ENCODE measurements at regions not wholly inside any gene's neighbourhood (a gene's known extent, or its start where the extent isn't known, plus 50 kb on each side); places are given as distances from the start of the nearest gene placed in this dataset.
A peak's percentile ranks its signal among the peaks of the same experiment; 100 is the strongest.

DNA sequence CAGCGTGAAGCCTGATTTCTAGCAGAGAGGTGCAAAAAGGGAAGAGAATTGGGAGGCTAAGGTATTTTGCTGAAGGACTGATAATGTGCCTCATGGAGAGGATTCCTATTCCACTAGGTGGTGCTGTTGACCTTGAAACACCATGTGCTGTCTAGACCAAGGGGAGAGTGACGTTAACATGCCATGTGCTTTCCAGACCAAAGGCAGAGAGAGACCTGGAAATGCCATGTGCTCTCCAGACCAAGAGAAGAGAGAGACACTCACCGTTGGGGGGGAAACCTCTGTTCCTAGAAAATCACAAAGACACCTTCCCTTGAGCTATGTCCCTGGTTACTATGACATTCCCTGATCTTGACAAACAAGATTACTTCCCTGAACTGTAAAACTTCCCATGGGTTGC lies 286.0 kb upstream of the TUSC1 start:
- Histone ChIP-seq H3K27me3 (replicated peaks in 1 of 4; ENCODE audit: control insufficient read depth in 3 of 4, extremely low read depth in 1 of 4, insufficient read depth in 3 of 4, low read length in 3 of 4) (peaks cover 0 to 8% (median 4%) of the 10 kb centered on the region in 4 experiments; a peak in 5 of 7 replicates), H4K5ac (ENCODE audit: insufficient read length, low read depth, low read length) (no peak overlapping the region), H3K56ac (replicated peaks; ENCODE audit: insufficient read length, low read depth, low read length) (no peak overlapping the region), H3K23me2 (ENCODE audit: low read depth, low read length) (peaks cover 2% of the 10 kb centered on the region; the same call in 1 of the 2 replicates), H3K4me3 (ENCODE audit: extremely low read depth in 1 of 4, insufficient read depth in 2 of 4, low read depth in 3 of 4, low read length in 4 of 4) (no peak overlapping the region), H4K8ac (ENCODE audit: extremely low read depth, insufficient read depth, low read length) (no peak overlapping the region), H3K36me3 (ENCODE audit: control insufficient read depth in 2 of 4, insufficient read depth in 4 of 4, low read length in 3 of 4) (peaks cover 0 to 5% (median 0%) of the 10 kb centered on the region in 4 experiments; a peak in 1 of 8 replicates), H2BK20ac (ENCODE audit: low read length) (no peak overlapping the region), H3K23ac (ENCODE audit: insufficient read length) (no peak overlapping the region), H2AK5ac (ENCODE audit: low read depth, low read length) (no peak overlapping the region), H3K14ac (ENCODE audit: insufficient read length) (no peak overlapping the region), H3K9me3 (ENCODE audit: insufficient read depth in 2 of 2, low read depth in 1 of 2, low read length in 1 of 2) (peaks cover 7 to 11% of the 10 kb centered on the region in 2 experiments; a peak in 2 of 4 replicates), H3K4ac (replicated peaks; ENCODE audit: insufficient read length, low read depth, low read length) (no peak overlapping the region), H3K18ac (ENCODE audit: extremely low read depth, low read length) (no peak overlapping the region), H2AFZ (ENCODE audit: low read length) (no peak overlapping the region; the same call in 1 of the 2 replicates), H2BK12ac (ENCODE audit: low read depth, low read length) (no peak overlapping the region), H4K20me1 (replicated peaks in 1 of 2; ENCODE audit: control insufficient read depth in 1 of 2, insufficient read depth in 2 of 2, low read length in 2 of 2) (no peaks in the 10 kb centered on the region), H2BK120ac (replicated peaks; ENCODE audit: low read depth, low read length) (no peak overlapping the region), H3K4me1 (replicated peaks in 1 of 4; ENCODE audit: control insufficient read depth in 3 of 4, insufficient read depth in 4 of 4, low read length in 3 of 4) (no peaks in the 10 kb centered on the region), H2BK5ac (ENCODE audit: low read depth, low read length) (no peak overlapping the region), H3K4me2 (ENCODE audit: insufficient read depth in 1 of 2, low read depth in 2 of 2, low read length in 2 of 2) (no peak overlapping the region), H3K79me1 (ENCODE audit: low read depth, low read length) (no peaks in the 10 kb centered on the region), H4K91ac (replicated peaks; ENCODE audit: insufficient read length, low read length) (no peak overlapping the region), H3K27ac (ENCODE audit: low read depth, low read length) (no peak overlapping the region), H2BK15ac (ENCODE audit: low read length) (no peak overlapping the region), H3K9ac (replicated peaks in 1 of 4; ENCODE audit: extremely low read depth in 1 of 4, low read depth in 3 of 4, low read length in 3 of 4) (no peak overlapping the region), H3K79me2 (ENCODE audit: control insufficient read depth in 1 of 2, insufficient read depth in 2 of 2, low read length in 2 of 2) (no peaks in the 10 kb centered on the region)
- DNase-seq (ENCODE audit: low read depth in 1 of 2, low spot score in 2 of 2) (peak; percentile 31 to 51), FAIRE-seq (peak; percentile 95)
- ChIA-PET CTCF (ENCODE audit: partially characterized antibody) (interaction anchor here (0.7 to 2.6 kb wide), 10 partner anchors 9 to 649 kb away, joined by 3 to 28 read pairs (median 6); no protein-coding TSS in a partner anchor), POLR2A (ENCODE audit: partially characterized antibody) (no interaction called here)
- WGBS, 2 experiments (ENCODE audit: extremely low coverage in 1 of 2, insufficient coverage in 1 of 2, insufficient read length in 1 of 2, insufficient replicate concordance in 2 of 2, low coverage in 1 of 2, low lambda C conversion rate in 2 of 2, missing lambda C conversion rate in 1 of 2): 41% methylated on average over 3 of the region's 3 CpGs; no CpG with 5 or more reads in 1 of the 2 experiments
- peak; percentile 67 for TF ChIP-seq CREB1 (IDR thresholded peaks at IDR 0.05)
- TF ChIP-seq RAD21 (IDR thresholded peaks at IDR 0.05 in 1 of 2, conservative IDR thresholded peaks at IDR 0.05 in 1 of 2; ENCODE audit: low read depth in 2 of 2, low read length in 2 of 2): peak; percentile 93 to 95
- no peak for TF ChIP-seq ATF2 (IDR thresholded peaks at IDR 0.05; ENCODE audit: low read length)
- TF ChIP-seq E2F6 (IDR thresholded peaks at IDR 0.05): peak; percentile 93
- no peak for TF ChIP-seq CBX8 (IDR thresholded peaks at IDR 0.05; ENCODE audit: borderline replicate concordance, low read depth, low read length)
- TF ChIP-seq, protein P1, sequence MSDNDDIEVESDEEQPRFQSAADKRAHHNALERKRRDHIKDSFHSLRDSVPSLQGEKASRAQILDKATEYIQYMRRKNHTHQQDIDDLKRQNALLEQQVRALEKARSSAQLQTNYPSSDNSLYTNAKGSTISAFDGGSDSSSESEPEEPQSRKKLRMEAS (IDR thresholded peaks at IDR 0.05): peak; percentile 99
- peak; percentile 15 to 76 (median 57) for TF ChIP-seq CTCF (IDR thresholded peaks at IDR 0.05; ENCODE audit: control extremely low read depth in 1 of 3, insufficient read depth in 1 of 3, low read depth in 1 of 3, low read length in 3 of 3)
- no peak for TF ChIP-seq ASH2L (IDR thresholded peaks at IDR 0.05; ENCODE audit: low read length)
